GM18520 (cell line): ENCODE measurements at regions not wholly inside any gene's neighbourhood (a gene's known extent, or its start where the extent isn't known, plus 50 kb on each side); places are given as distances from the start of the nearest gene placed in this dataset.

Experiments
- ATAC-seq: cut with Tn5 transposase; IDR thresholded peaks from one replicate; pipeline ENCODE4 v1.9.1; 2021; ENCODE audit not compliant: unreplicated experiment

GRCh38 chr2:122367646-122368010 lies 612.2 kb downstream of the TSN start:
- ATAC-seq: no peak

- ATAC-seq: no peak
Measured at GRCh38 chr2:122368576-122369243, 613.3 kb downstream of the TSN start.

- ATAC-seq: no peak
Measured at GRCh38 chr2:122378521-122378920, 623.1 kb downstream of the TSN start.

DNA sequence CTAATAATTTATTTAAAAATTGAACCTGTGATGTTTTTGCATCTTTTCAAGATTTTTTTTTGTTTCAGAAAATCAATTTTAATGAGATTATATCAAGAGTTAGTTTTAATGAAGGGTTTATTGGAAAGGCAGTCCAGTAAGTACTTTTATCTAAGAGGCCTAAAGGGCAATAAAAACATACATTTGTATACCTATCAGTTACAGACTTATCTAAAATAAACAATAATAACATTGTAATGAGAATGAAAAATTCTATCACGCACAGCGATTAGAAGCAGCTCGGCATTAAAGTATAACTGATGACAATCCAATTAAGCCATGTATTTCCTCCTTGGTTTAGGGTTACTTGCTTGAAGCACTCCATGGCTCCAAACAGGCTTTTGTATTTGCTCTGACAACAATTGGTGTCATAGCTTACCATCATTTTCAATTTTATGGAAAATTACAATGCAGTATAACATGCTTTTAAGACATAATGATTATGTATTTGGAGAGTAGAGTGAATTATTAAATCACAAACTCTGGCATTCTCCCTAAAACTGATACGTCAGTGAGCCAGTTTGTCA lies 629.4 kb downstream of the TSN start:
- ATAC-seq: no peak

GRCh38 chr2:122388208-122388607 lies 632.8 kb downstream of the TSN start:
- ATAC-seq: no peak

- ATAC-seq: no peak
Measured at GRCh38 chr2:122389694-122390093, 634.2 kb downstream of the TSN start.

GRCh38 chr2:122390406-122390805 lies 635.0 kb downstream of the TSN start:
- ATAC-seq: no peak

- ATAC-seq: no peak
Measured at GRCh38 chr2:122391726-122392125, 636.3 kb downstream of the TSN start.

DNA sequence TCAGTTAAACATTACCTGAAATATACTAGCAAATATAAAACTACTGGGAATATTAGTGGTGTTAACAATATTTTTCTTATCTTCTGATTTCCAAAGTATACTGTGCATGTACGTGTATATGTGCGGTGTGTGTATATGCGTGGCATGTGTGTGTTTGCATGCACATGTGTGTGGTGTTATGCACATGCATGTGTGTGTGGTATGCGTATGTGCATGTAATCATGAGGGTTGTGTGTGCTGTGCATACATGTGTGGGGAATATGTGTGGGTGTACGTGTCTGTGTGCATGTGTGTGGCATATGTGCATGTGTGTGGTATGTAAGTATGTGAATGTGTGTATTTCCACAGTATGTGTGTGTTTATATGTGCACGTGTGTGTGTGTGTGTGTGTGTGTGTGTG lies 640.2 kb downstream of the TSN start:
- no peak for ATAC-seq

- ATAC-seq: no peak
Measured at GRCh38 chr2:122411231-122411630, 655.8 kb downstream of the TSN start.

GRCh38 chr2:122412360-122412759 lies 656.9 kb downstream of the TSN start:
- ATAC-seq: no peak

- no peak for ATAC-seq
Measured at GRCh38 chr2:122414902-122415301, 659.5 kb downstream of the TSN start.

DNA sequence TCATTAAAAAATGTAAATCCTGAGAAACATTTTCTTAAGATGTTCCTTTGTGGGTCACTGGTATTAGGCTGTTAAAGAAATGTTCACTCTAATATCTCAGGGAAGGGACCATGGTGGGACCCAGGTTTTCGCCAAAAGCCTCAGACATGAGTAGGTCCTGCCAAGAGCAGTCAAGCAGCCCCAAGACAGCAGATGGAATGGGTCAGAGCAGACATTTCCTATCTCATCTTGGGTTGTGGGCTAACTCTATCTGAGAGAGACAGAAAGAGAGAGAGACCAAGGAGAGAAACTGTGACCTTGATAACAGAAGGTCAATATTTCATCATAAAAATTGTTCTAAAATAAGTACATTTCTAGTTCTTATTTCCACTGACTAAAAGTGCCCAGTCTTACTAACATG lies 661.7 kb downstream of the TSN start:
- no peak for ATAC-seq

- no peak for ATAC-seq
Measured at GRCh38 chr2:122421775-122422174, 666.3 kb downstream of the TSN start.

DNA sequence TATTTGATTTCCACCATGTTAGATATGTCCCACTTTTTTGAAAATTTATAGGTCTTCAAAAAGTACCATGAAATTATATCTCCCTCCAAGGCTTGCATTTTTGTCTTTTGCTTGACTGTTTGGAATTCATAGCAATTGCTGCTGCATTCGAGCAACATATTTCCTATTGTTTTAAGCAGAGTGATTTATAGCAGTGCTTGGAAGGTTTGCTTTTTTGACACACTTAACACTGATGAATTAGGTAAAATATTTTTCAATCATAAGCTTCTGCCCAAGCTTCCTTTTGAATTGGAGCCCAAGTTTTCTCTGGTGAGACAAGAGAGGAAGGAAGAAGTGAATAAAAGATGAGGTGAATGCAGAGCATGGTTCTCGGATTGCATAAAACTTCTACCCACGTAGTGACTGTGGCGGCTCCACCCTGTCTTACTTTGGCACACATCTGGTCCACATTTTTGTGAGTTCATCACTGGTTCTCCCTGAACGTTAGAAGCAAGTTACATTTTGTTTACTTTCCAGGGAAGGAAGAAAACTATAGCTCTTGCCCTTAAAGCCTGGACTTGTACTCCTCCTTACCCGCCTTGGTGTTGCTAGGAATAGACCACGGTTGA lies 667.0 kb downstream of the TSN start:
- no peak for ATAC-seq

- no peak for ATAC-seq
Measured at GRCh38 chr2:122423934-122424333, 668.5 kb downstream of the TSN start.

DNA sequence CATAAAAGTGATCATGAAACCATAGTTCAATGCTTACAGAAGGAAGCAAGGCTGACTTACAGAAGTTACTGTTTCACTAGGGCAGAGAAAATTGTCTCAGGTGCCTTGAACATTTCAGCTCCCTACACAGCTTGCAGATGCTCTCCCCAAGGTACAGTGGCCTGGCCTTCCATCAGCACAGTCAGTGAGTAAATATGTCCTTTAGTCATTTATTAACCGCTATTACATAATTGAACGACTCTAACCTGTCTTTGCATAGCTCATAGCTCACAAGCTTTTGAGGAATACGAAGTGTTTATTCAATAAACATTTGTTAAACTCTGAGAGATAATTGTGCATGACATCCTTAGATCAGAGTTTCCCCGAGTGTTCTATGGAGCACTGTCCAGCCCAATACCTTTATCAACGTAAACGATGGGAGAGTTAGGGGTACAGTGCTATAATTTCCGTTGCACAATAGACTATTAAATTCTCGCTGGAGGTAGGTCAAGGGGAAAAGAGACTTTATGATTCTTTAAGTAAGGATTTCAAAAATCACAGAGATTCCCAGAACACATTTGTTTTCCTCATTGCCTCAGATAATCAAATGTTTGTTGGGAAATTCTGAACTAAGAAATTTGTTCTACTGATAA lies 677.8 kb downstream of the TSN start:
- ATAC-seq: no peak

GRCh38 chr2:122445003-122445402 lies 689.6 kb downstream of the TSN start:
- ATAC-seq: no peak

GRCh38 chr2:122446761-122447160 lies 691.3 kb downstream of the TSN start:
- ATAC-seq: no peak

DNA sequence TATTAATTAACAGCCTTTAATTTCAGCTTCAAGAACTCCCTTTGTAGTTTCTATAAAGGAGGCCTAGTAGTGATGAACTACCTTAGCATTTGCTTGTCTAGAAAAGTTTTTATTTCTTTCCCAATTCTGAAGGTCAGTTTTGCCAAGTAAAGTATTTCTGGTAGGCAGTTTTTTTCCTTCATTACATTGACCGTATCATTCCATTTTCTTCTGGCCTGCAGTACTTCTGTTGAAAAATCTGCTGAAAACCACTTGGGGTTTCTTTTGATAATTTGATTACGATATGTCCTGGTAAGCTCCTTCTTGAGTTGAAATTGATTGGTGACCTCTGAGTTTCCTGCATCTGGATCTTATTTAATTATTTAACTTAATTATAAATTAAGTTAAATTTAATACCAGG lies 691.8 kb downstream of the TSN start:
- no peak for ATAC-seq

- ATAC-seq: no peak
Measured at GRCh38 chr2:122451040-122451439, 695.6 kb downstream of the TSN start.

DNA sequence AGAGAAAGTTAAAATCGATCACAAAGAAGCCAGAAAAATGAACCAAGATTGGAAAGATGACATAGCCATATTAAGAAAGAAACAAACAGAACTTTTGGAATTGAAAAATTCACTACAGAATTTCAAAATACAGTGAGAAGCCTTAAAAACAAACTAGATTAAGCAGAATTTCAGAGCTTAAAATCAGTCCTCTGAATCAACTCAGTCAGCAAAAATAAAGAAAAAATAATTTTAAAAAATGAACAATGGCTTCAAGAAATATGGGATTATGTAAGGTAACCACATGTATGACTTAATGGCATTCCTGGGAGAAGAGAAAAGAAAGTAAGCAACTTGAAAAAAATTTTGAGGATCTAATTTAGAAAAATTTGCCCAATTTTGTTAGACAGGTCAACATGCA lies 696.2 kb downstream of the TSN start:
- ATAC-seq: no peak
